Fibroblast of pulmonary artery (primary cell): ENCODE measurements at regions not wholly inside any gene's neighbourhood (a gene's known extent, or its start where the extent isn't known, plus 50 kb on each side); places are given as distances from the start of the nearest gene placed in this dataset.
A peak's percentile ranks its signal among the peaks of the same experiment; 100 is the strongest.

ENCODE experiments used
- DNase-seq: peaks from one replicate; pipeline ENCODE4 v3.0.0-alpha.2; 2010; ENCODE audit warnings: low read depth
- H3K4me3 ChIP-seq: replicated peaks from 2 replicates; pipeline ENCODE4 v1.5.1; 2011; ENCODE audit warnings: low read depth, mild to moderate bottlenecking, control low read depth, low read length, moderate library complexity
- CTCF ChIP-seq: IDR thresholded peaks from 2 replicates; pipeline ENCODE4 v1.5.1; 2011; ENCODE audit warnings: mild to moderate bottlenecking, control low read depth, low read length, inconsistent platforms; ENCODE audit errors: missing control alignments

GRCh38 chr18:28786926-28787325, 610.0 kb upstream of the CDH2 start:
- H3K4me3 ChIP-seq, result no peak overlapping the region
- DNase-seq, result no peak
- TF ChIP-seq CTCF, result no peak

DNA sequence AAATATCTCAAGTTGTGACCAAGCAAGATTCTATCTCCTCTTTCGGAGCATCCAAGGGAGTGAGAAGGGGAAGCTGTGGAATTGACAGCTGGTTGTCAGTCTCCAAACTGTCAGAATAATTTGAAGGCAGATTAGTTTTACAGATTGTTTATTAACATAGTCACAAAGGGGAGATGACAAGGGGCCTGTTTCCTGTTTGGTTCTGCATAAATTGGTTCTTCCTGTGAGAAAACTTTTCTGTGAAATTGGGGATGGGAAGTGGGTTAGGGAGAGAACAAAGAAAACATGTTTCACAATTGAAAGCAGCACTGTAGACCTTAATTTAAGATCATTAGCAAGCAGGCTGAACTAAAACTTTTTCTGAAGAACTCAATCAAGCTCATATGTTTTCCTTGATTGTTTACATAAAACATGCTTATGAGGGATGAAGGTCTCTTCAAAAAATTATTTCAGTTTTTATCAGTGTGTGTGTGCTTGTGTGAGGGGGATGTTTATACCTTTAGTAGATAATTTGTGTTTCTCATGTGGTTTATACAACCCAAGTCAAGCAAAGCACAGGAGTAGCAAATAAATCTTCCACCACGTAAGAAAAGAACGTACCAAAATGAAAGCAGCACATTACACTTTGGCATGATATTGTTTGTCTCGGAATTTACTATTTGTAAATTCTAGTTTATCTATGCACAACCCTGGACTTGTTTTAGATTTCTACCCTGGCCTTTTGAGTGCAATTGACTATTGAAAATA, 604.9 kb upstream of the CDH2 start:
- no peak for DNase-seq

DNA sequence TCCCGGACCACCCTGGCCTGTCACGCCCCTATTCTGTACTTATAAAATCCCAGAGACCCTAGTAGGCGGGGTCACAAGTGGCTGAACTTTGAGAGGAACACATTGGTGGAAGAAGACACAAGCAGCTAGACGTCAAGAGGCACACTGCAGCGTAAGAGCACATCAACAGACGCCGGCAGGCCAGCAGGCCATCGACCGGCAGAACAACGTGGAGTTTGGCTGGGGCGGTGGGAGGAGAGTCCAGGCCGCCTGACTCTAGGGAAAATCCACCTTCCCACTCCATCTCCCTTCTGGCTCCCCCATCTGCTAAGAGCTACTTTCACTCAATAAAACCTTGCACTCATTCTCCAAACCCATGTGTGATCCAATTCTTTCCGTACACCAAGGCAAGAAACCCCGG, 601.8 kb upstream of the CDH2 start:
- no peak for TF ChIP-seq CTCF
- no peak overlapping the region for H3K4me3 ChIP-seq
- no peak for DNase-seq

More for the DNA sequence above, 604.9 kb upstream of the CDH2 start:
- no peak overlapping the region for H3K4me3 ChIP-seq
- TF ChIP-seq CTCF, result no peak

DNA sequence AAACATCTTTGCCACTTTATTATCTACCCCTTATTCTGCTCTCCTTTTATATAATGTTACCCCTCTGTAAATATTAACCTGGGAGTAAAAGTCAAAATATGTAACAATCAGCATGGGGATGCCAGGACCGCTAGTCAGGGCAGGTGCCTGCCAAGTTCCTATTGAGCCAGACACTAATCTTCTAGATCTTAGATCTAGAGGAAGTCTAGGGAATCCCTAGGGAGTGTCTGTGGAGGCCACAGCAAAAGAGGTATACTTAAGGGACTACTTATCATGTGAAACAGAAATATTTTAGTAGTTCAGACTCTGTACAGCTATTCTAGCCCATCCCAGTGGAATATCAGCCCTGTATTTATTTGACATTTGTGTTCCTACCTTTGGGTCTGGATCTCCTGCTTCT, 600.8 kb upstream of the CDH2 start:
- no peak for DNase-seq
- TF ChIP-seq CTCF, result no peak
- no peak overlapping the region for H3K4me3 ChIP-seq

DNA sequence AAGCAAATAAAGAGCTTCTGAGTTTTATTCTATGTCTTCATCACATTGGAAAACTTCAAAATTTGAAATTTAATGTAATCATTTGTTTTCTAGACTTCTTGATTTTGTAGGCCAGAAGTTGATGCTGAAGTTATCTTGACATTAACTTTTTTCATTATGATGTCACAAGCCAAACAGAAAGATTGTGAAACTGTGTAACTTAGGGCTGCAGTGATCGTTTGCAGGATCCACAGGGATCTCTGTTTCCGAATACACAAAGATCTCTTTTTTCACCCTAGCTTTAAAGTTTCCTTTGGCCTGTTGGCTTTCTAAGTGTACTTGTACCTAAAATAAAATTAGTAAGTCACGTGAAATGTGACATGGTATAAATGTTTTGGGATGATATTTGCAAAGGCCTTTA, 594.9 kb upstream of the CDH2 start:
- no peak overlapping the region for H3K4me3 ChIP-seq
- DNase-seq, result peak; percentile 49
- TF ChIP-seq CTCF, result no peak

GRCh38 chr18:28768791-28769768, 592.1 kb upstream of the CDH2 start:
- no peak overlapping the region for H3K4me3 ChIP-seq
- TF ChIP-seq CTCF, result no peak
- DNase-seq, result no peak
